B cell (primary cell): ENCODE measurements at regions not wholly inside any gene's neighbourhood (a gene's known extent, or its start where the extent isn't known, plus 50 kb on each side); places are given as distances from the start of the nearest gene placed in this dataset.

Experiments
- CTCF ChIP-seq: fragments of 200-600 bp; IDR thresholded peaks from one replicate; pipeline ENCODE4 v1.8.0; 2022; ENCODE audit warnings: antibody characterized with exemption, mild to moderate bottlenecking
- EZH2 ChIP-seq: IDR thresholded peaks from 2 replicates; pipeline ENCODE4 v1.6.1; 2012; ENCODE audit warnings: borderline replicate concordance, low read depth, mild to moderate bottlenecking, moderate library complexity, low read length; ENCODE audit not compliant: insufficient read depth, poor library complexity, severe bottlenecking

- TF ChIP-seq CTCF (peak; percentile 63), EZH2 (no peak)
Measured at GRCh38 chr16:87062569-87063442, 254.4 kb downstream of the C16orf95 start.
